ENCODE measurements at regions not wholly inside any gene's neighbourhood (a gene's known extent, or its start where the extent isn't known, plus 50 kb on each side); places are given as distances from the start of the nearest gene placed in this dataset.

- Histone ChIP-seq H3K14ac (ENCODE audit: insufficient read depth, low read length) (no peak overlapping the region), H3K79me2 (ENCODE audit: insufficient read depth, low read length) (no peaks in the 10 kb centered on the region), H2BK5ac (ENCODE audit: insufficient read length, low read length) (no peak overlapping the region), H3K23me2 (ENCODE audit: insufficient read length, low read depth, low read length, poor library complexity, severe bottlenecking) (no peaks in the 10 kb centered on the region), H2BK120ac (ENCODE audit: low read depth, low read length, poor library complexity, severe bottlenecking) (no peak overlapping the region), H3K9ac (ENCODE audit: extremely low read depth, insufficient read length, low read length) (peak overlapping the region; percentile 37), H4K8ac (replicated peaks; ENCODE audit: insufficient read length, low read depth, low read length) (no peak overlapping the region), H4K91ac (ENCODE audit: insufficient read length, low read depth, low read length) (no peak overlapping the region), H3K4me2 (ENCODE audit: insufficient read depth, insufficient read length, low read length) (no peak overlapping the region), H3K23ac (ENCODE audit: insufficient read length, low read depth, low read length) (no peak overlapping the region), H3K79me1 (ENCODE audit: insufficient read depth, low read depth, low read length, poor library complexity, severe bottlenecking) (no peaks in the 10 kb centered on the region), H2AFZ (ENCODE audit: low read length) (no peak overlapping the region), H3K27ac (ENCODE audit: insufficient read length, low read depth, low read length) (no peak overlapping the region), H3K4ac (ENCODE audit: low read depth, low read length) (no peak overlapping the region), H3K9me3 (ENCODE audit: control insufficient read depth, low read depth, low read length) (no peaks in the 10 kb centered on the region), H3K4me1 (ENCODE audit: insufficient read depth, low read length) (peaks cover 2% of the 10 kb centered on the region; the same call in 1 of the 2 replicates), H3K18ac (ENCODE audit: insufficient read length, low read depth, low read length) (no peak overlapping the region), H2BK20ac (ENCODE audit: low read depth, low read length, poor library complexity, severe bottlenecking) (no peak overlapping the region), H3K56ac (ENCODE audit: insufficient read length, low read depth, low read length) (no peak overlapping the region), H4K20me1 (ENCODE audit: control insufficient read depth, insufficient read depth, insufficient read length) (no peaks in the 10 kb centered on the region), H4K5ac (ENCODE audit: insufficient read length, low read depth, low read length) (no peak overlapping the region), H3K27me3 (ENCODE audit: insufficient read depth, low read length) (no peaks in the 10 kb centered on the region), H2BK12ac (ENCODE audit: insufficient read length, low read depth, low read length) (no peak overlapping the region), H2BK15ac (ENCODE audit: low read depth, low read length) (peak overlapping the region; percentile 68; the same call in 1 of the 2 replicates), H2AK5ac (ENCODE audit: insufficient read length, low read length) (no peak overlapping the region), H3T11ph (ENCODE audit: low read length) (no peak overlapping the region)
- Mint-ChIP-seq H3K27ac (no peak overlapping the region), H3K4me1 (peaks cover 11 to 14% of the 10 kb centered on the region in 2 experiments), H3K9me3 (no peaks in the 10 kb centered on the region), H3K4me3 (no peak overlapping the region), H3K27me3 (ENCODE audit: low read depth) (no peaks in the 10 kb centered on the region), H3K36me3 (ENCODE audit: insufficient read depth in 1 of 3, low read depth in 3 of 3) (no peaks in the 10 kb centered on the region)
- no peak for DNase-seq
- no CpG with 5 or more reads among the region's 3 CpGs for WGBS (ENCODE audit: extremely low coverage, insufficient read length, low lambda C conversion rate)
- TF ChIP-seq CTCF (conservative IDR thresholded peaks at IDR 0.05): no peak
Observed at GRCh38 chr6:119802464-119802863, 452.9 kb upstream of the MAN1A1 start.

Measured in H9 (cell line).